CD14-positive monocyte (primary cell): ENCODE measurements at regions not wholly inside any gene's neighbourhood (a gene's known extent, or its start where the extent isn't known, plus 50 kb on each side); places are given as distances from the start of the nearest gene placed in this dataset.

Experiments
- DNase-seq, 3 donors: peaks; one replicate each; pipeline ENCODE4 v3.0.0-alpha.2; 2011 to 2022
- H2AFZ ChIP-seq: 2 replicates; pipeline ENCODE4 v1.6.0; 2012; ENCODE audit warnings: mild to moderate bottlenecking, low read depth, low read length, inconsistent platforms; ENCODE audit not compliant: insufficient read depth, poor library complexity, severe bottlenecking
- H3K27ac ChIP-seq, 2 donors: 1 replicate in 1 of 2; 2 replicates in 1 of 2; pipeline ENCODE4 v1.5.1; 2012 to 2013; ENCODE audit warnings: low read length in 2 of 2, control low read depth in 1 of 2, inconsistent platforms in 1 of 2, low read depth in 1 of 2, mild to moderate bottlenecking in 1 of 2
- H3K27me3 ChIP-seq, 2 donors: one replicate each; pipeline versions ENCODE4 v1.6.0 to v1.6.1; 2011 to 2013; ENCODE audit warnings: low read length in 2 of 2; ENCODE audit not compliant: control insufficient read depth in 2 of 2, insufficient read depth in 2 of 2
- H3K36me3 ChIP-seq, 2 donors: replicated peaks in 1 of 2; 1 replicate in 1 of 2; 2 replicates in 1 of 2; pipeline versions ENCODE4 v1.5.1 to v1.6.1; 2012 to 2013; ENCODE audit warnings: low read length in 2 of 2, control low read depth in 1 of 2, inconsistent platforms in 1 of 2, mild to moderate bottlenecking in 1 of 2; ENCODE audit not compliant: insufficient read depth in 2 of 2, control insufficient read depth in 1 of 2
- H3K4me1 ChIP-seq, 2 donors: 1 replicate in 1 of 2; 2 replicates in 1 of 2; pipeline versions ENCODE4 v1.5.1 to v1.6.1; 2012 to 2013; ENCODE audit warnings: low read length in 2 of 2, control low read depth in 1 of 2, inconsistent platforms in 1 of 2, mild to moderate bottlenecking in 1 of 2, moderate library complexity in 1 of 2; ENCODE audit not compliant: insufficient read depth in 2 of 2, control insufficient read depth in 1 of 2
- H3K4me2 ChIP-seq: replicated peaks from 2 replicates; pipeline ENCODE3; 2012; ENCODE audit warnings: low read length, moderate library complexity, mild to moderate bottlenecking; ENCODE audit not compliant: poor library complexity, severe bottlenecking; ENCODE audit errors: extremely low read depth
- H3K4me3 ChIP-seq, 3 experiments: fragments of 200-600 bp in 1 of 3; sonication (generic) in 1 of 3; replicated peaks in 1 of 3; 1 replicate in 2 of 3; 2 replicates in 1 of 3; pipeline ENCODE4 v1.5.1; 2011 to 2013; ENCODE audit warnings: low read length in 3 of 3, mild to moderate bottlenecking in 3 of 3, control low read depth in 2 of 3, low read depth in 2 of 3, inconsistent platforms in 1 of 3, moderate library complexity in 1 of 3
- H3K79me2 ChIP-seq: 2 replicates; pipeline ENCODE4 v1.6.0; 2012; ENCODE audit warnings: mild to moderate bottlenecking, control low read depth, inconsistent platforms, low read length, moderate library complexity; ENCODE audit not compliant: insufficient read depth
- H3K9ac ChIP-seq: 2 replicates; pipeline ENCODE4 v1.6.0; 2017; ENCODE audit warnings: low read length, mild to moderate bottlenecking; ENCODE audit not compliant: insufficient read depth, poor library complexity, severe bottlenecking
- H3K9me3 ChIP-seq, 2 donors: replicated peaks in 1 of 2; 1 replicate in 1 of 2; 2 replicates in 1 of 2; pipeline versions ENCODE4 v1.5.1 to v1.6.1; 2012 to 2013; ENCODE audit warnings: low read length in 2 of 2, control low read depth in 1 of 2; ENCODE audit not compliant: control insufficient read depth in 1 of 2, insufficient read depth in 1 of 2
- H4K20me1 ChIP-seq: 2 replicates; pipeline ENCODE4 v1.6.0; 2012; ENCODE audit warnings: mild to moderate bottlenecking, low read length, control low read depth, moderate library complexity; ENCODE audit not compliant: insufficient read depth
- H3K27ac Mint-ChIP-seq, 7 donors: one replicate each; pipeline ENCODE4 v1.8.0; 2020; ENCODE audit warnings: mild to moderate bottlenecking in 7 of 7, mixed read lengths in 7 of 7, moderate library complexity in 6 of 7, inconsistent platforms in 2 of 7
- H3K27me3 Mint-ChIP-seq, 3 donors: one replicate each; pipeline ENCODE4 v1.8.0; 2021 to 2022; ENCODE audit warnings: low read depth in 3 of 3, mild to moderate bottlenecking in 3 of 3, mixed read lengths in 3 of 3, moderate library complexity in 3 of 3, inconsistent platforms in 1 of 3
- H3K36me3 Mint-ChIP-seq, 2 donors: one replicate each; pipeline ENCODE4 v1.8.0; 2020; ENCODE audit warnings: mixed read lengths in 2 of 2, inconsistent platforms in 1 of 2, mild to moderate bottlenecking in 1 of 2
- H3K4me1 Mint-ChIP-seq: one replicate; pipeline ENCODE4 v1.8.0; 2020; ENCODE audit warnings: mild to moderate bottlenecking, mixed read lengths
- H3K4me3 Mint-ChIP-seq, 2 donors: one replicate each; pipeline ENCODE4 v1.8.0; 2020; ENCODE audit warnings: mild to moderate bottlenecking in 2 of 2, mixed read lengths in 2 of 2, moderate library complexity in 1 of 2
- H3K9me3 Mint-ChIP-seq, 7 donors: one replicate each; pipeline ENCODE4 v1.8.0; 2020 to 2022; ENCODE audit warnings: mixed read lengths in 7 of 7, mild to moderate bottlenecking in 6 of 7, moderate library complexity in 6 of 7, inconsistent platforms in 2 of 7
- CTCF ChIP-seq: fragments of 200-600 bp; IDR thresholded peaks from one replicate; pipeline ENCODE4 v1.8.0; 2022; ENCODE audit warnings: antibody characterized with exemption, mild to moderate bottlenecking
- WGBS: methylation state at CpG from one replicate; pipeline ENCODE4 v1.1.5; 2013; ENCODE audit warnings: missing lambda C conversion rate; ENCODE audit not compliant: insufficient coverage; 5-methylcytosine and 5-hydroxymethylcytosine counted together
- intact Hi-C, 2 donors: fragments of 100-400 bp; cut with micrococcal nuclease; formaldehyde crosslinking; loops; one replicate each; pipeline versions ENCODE4 v1.15.0 to v1.15.1; 2023

- Mint-ChIP-seq H3K36me3 (peaks cover 4% of the 10 kb centered on the region in 2 donors), H3K27me3 (peaks cover 0 to 3% (median 0%) of the 10 kb centered on the region in 3 donors), H3K4me1 (peaks cover 79% of the 10 kb centered on the region), H3K4me3 (peak overlapping the region in 1 of 2 donors; percentile 1), H3K9me3 (peaks cover 0 to 1% (median 0%) of the 10 kb centered on the region in 7 donors), H3K27ac (peak overlapping the region; percentile 92 to 98 (median 95))
- H3K4me1 ChIP-seq, result peaks cover 73 to 76% of the 10 kb centered on the region in 2 donors
- TF ChIP-seq CTCF, result no peak
- H3K9me3 ChIP-seq, result no peaks in the 10 kb centered on the region
- H3K79me2 ChIP-seq, result no peaks in the 10 kb centered on the region
- H2AFZ ChIP-seq, result no peak overlapping the region
- H3K9ac ChIP-seq, result peak overlapping the region; percentile 75
- H3K27me3 ChIP-seq, result no peaks in the 10 kb centered on the region
- peak overlapping the region in 1 of 3 experiments; percentile 25 for H3K4me3 ChIP-seq
- peak in 2 of 3 donors; percentile 56 to 77 for DNase-seq
- intact Hi-C loops, result loop anchor here (2.0 kb wide), 1 partner anchor 13 kb away; no protein-coding TSS in a partner anchor
- H3K27ac ChIP-seq, result peak overlapping the region; percentile 96 to 99
- H3K36me3 ChIP-seq, result no peaks in the 10 kb centered on the region
- WGBS, result no CpG with 5 or more reads among the region's 2 CpGs
- peak overlapping the region; percentile 51 for H3K4me2 ChIP-seq
- no peaks in the 10 kb centered on the region for H4K20me1 ChIP-seq
Measured at GRCh38 chr10:62619413-62619738, 185.1 kb upstream of the ADO start.

GRCh38 chr10:62620491-62620890 lies 184.0 kb upstream of the ADO start:
- peaks cover 70% of the 10 kb centered on the region for H3K4me1 Mint-ChIP-seq
- H3K36me3 Mint-ChIP-seq, result peaks cover 2% of the 10 kb centered on the region in 2 donors
- Histone ChIP-seq H3K4me1 (peaks cover 66 to 69% of the 10 kb centered on the region in 2 donors), H2AFZ (no peak overlapping the region), H3K4me2 (peak overlapping the region; percentile 35), H3K36me3 (no peaks in the 10 kb centered on the region), H3K9me3 (no peaks in the 10 kb centered on the region), H3K27me3 (no peaks in the 10 kb centered on the region), H4K20me1 (no peaks in the 10 kb centered on the region), H3K4me3 (peak overlapping the region in 1 of 3 experiments; percentile 3), H3K27ac (peak overlapping the region; percentile 94 to 99), H3K79me2 (no peaks in the 10 kb centered on the region), H3K9ac (peak overlapping the region; percentile 75)
- H3K4me3 Mint-ChIP-seq, result peak overlapping the region in 1 of 2 donors; percentile 35
- H3K9me3 Mint-ChIP-seq, result peaks cover 0 to 1% (median 0%) of the 10 kb centered on the region in 7 donors
- no peak for TF ChIP-seq CTCF
- H3K27ac Mint-ChIP-seq, result peak overlapping the region; percentile 92 to 98 (median 95)
- intact Hi-C loops, result no loop called here
- DNase-seq, result peak; percentile 91 to 98 (median 97)
- H3K27me3 Mint-ChIP-seq, result peaks cover 0 to 3% (median 0%) of the 10 kb centered on the region in 3 donors
- no CpG with 5 or more reads among the region's 2 CpGs for WGBS
